HG02642 (cell line): ENCODE measurements at regions not wholly inside any gene's neighbourhood (a gene's known extent, or its start where the extent isn't known, plus 50 kb on each side); places are given as distances from the start of the nearest gene placed in this dataset.

Experiments
- ATAC-seq: cut with Tn5 transposase; IDR thresholded peaks from one replicate; pipeline ENCODE4 v1.9.1; 2021; ENCODE audit warnings: mild to moderate bottlenecking; ENCODE audit not compliant: unreplicated experiment, poor library complexity

DNA sequence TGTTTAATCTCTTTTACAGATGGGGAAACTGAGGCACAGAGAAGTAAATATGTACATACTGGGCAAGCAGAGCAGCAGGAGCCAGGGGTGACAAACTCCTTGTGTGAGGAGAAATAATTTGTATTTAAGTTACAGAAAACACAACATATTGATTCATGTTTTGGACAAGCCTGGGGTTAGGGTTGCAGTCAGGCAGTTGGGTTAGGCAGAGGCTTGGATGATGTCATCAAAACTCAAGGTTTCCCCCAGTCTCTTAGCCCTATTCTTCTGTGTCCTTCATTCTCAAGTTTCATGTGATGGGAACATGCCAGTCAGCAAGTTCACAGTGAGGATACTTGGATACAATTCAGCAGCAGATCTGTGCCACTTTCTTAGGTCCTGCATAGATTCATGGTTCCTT lies 181.4 kb downstream of the CXCL12 start:
- ATAC-seq, result no peak

DNA sequence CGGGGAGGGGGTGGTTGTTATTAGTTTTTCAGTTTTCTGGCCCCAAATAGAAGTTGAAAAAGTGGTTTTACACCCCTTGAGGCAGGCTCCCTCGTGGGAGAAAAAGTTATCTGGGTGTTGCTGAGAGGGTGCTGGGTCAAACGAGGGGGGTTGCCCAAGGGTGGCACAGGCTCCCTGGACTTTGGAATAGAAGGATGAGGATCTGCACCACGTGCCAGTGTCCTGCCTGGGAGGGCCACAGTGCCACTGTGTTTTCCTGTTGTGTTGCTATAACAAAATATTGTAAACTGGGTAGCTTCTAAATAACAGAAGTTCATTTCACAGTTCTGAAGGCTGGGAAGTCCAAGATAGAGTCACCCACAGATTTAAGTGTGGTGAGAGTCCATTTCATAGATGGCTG lies 181.9 kb downstream of the CXCL12 start:
- no peak for ATAC-seq

GRCh38 chr10:44201656-44202055 lies 183.2 kb downstream of the CXCL12 start:
- no peak for ATAC-seq

DNA sequence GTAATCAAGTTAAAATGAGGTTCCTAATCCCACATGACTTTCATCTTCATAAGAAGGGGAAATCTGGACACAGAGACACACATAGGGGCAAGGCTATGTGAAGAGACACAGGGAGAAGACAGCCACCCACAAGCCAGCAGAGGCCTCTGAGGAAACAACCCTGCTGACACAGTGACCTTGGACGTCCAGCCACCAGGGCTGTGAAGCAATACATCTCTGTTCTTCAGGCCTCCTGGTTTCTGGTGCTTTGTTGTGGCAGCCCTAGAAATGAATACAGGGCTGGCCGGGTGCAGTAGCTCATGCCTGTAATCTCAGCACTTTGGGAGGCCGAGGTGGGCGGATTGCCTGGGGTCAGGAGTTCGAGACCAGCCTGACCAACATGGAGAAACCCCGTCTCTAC lies 183.9 kb downstream of the CXCL12 start:
- no peak for ATAC-seq

GRCh38 chr10:44199991-44200655 lies 184.8 kb downstream of the CXCL12 start:
- no peak for ATAC-seq

DNA sequence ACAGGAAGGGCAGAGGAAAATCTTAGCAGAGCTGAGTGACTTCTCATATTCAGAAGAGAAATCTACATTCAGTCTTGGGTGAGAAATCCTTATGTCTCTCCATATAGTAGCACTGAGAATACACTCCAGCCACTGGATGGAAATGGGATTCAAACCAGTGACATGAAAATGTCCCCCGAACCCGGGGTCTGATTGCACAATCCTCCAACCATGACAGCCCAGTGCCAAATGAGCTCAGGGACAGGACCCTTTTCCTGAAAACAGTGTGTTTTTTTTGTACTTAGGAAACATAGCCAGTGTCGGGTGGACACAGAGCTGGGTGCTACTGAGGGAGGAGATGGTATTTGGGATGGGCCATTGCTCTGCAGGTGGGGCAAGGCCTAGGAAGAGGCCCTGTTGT lies 185.6 kb downstream of the CXCL12 start:
- no peak for ATAC-seq

DNA sequence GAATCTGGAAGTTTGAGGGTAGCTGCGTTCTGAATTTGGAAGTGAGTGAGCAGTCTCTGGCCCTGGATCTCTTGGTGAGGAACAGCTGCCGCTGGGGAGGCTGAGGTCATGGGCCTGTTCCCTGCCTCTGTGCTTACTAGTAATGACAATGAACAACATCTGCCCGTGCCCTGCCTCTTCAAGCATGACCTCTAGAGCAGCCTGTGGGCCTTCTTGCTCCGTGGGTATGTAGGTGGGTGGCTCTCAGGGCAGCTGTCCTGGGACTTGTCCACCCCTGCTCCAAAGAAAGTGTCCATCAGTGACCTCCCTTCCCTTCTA lies 186.2 kb downstream of the CXCL12 start:
- ATAC-seq, result no peak

DNA sequence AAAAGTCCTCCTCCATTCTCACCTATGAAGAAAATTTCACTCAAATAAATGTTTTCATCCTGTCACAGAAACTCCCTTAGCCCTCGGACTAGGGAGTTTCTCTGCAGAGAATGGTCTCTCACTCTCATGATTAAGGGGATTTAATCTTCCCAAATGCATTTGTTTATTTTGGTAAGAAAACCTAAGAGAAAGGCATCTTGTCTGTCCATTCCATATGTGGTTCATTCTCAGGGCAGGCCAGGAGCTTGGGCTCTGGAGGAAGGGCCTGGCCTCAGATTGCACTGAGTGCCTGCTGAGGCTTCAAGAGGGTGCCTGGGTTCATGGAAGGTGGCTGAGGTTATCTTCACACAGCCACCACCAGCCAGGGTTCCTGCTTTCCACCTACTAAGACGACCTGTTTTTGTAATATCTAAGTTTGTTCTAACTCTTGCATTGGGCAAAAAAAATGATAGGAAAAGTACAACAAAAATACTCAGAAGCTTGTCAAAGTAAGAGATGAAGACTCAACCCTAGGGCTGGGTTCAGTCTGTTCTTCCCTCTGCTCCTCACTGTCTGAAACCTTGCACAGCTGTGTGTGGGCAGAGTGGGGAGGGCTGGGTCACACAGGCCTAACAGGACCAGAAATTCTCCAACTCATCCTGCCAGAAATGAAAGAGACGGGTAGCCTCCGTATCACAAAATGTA lies 186.7 kb downstream of the CXCL12 start:
- no peak for ATAC-seq

DNA sequence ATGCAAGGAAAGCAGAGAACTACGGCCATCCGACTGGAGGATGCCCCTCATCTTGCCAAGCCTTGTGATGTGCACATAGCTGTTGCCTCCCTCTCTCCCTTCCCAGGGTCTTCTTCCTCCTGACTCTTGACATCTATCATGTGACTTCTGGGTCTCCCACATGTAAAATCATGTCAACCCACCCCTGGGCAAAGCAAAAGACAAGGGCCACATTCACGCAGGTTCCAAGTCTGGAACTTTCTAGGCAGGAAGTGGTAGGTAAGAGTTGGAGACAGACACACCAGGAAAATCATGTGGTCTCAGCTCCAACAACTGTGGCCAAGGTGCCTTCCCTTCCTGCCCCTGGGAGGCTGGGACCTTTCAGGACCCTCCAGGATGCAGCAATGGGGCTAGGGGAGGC lies 187.3 kb downstream of the CXCL12 start:
- no peak for ATAC-seq

DNA sequence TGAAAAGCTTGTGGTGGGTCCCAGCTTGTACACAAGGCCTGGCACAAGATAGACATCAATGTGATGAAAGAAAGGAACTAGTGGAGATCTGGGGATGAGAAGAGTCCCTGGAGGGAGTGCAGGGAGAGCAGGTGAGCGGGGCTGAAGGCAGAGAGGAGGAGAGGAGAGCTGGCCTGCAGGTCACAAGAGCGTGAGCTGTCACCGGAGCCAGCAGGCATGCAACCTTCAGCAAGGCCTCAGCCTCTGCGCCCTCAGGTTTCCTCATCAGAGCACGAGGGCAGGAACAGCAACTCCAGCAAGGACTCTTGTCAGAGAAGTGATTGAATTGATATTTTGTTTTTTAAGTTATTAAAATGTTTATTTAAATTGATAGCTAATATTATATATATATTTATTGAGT lies 188.6 kb downstream of the CXCL12 start:
- no peak for ATAC-seq

GRCh38 chr10:44196008-44196320 lies 188.9 kb downstream of the CXCL12 start:
- ATAC-seq, result no peak

- no peak for ATAC-seq
These were observed 189.5 kb downstream of the CXCL12 start for GRCh38 chr10:44195112-44196007.

GRCh38 chr10:44194435-44194834 lies 190.5 kb downstream of the CXCL12 start:
- no peak for ATAC-seq

- ATAC-seq, result no peak
These were observed 191.2 kb downstream of the CXCL12 start for GRCh38 chr10:44193567-44194220.

DNA sequence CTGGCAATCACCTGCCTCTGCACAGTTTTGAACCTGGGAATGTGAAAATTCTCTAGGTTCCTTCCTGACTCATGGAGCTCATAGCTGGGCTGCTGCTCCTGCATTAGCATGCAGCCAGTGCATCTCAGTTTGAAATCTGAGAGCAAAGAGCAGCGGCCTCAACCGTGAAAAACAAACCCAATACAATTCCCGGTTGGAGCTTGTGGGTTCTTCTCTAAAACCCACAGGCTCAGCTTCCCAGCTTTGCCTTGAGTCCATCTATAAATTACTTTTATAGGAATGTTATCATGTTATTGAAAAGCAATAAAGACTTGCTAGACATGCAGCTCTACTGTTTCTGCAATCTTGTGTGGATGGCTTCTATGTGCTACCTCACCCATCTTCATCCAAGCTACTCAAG lies 191.7 kb downstream of the CXCL12 start:
- no peak for ATAC-seq

- ATAC-seq, result no peak
These were observed 192.5 kb downstream of the CXCL12 start for GRCh38 chr10:44192435-44192834.

DNA sequence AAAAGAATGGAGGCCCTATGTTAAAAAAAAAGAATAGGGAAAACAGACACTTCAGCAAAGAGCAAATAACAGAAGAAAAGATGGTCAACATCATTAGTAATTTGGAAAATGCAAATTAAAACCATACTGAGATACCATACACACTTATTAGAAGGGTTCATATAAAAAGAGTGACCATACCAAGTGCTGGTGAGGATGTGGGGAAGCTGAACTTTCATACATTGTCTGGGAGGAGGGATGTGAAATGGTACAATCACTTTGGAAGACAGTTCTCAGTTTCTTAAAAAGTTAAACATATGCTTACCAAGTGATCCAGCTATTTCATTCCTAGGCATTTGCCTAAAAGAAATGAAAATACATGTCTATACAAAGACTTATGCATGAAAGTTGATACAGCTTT lies 194.4 kb downstream of the CXCL12 start:
- no peak for ATAC-seq

DNA sequence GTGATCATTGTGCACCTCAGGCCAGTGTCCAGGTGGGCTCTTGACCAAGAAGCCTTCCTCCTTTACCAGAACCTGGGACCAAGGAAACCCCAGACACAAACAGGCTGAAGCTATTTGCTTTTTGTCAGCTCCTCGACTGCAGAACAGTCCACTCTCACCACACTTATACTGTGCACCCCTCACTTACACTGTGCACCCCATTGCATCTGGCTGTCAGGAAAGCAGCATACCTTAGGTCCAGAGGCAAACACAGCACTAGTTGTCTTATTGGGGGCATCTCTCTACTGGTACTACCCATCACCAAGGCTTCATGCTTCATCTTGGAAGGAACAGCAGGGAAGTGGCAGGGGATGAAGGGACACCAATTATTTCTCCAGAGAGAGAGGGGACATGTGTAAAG lies 198.1 kb downstream of the CXCL12 start:
- ATAC-seq, result no peak

- ATAC-seq, result no peak
These were observed 198.7 kb downstream of the CXCL12 start for GRCh38 chr10:44186150-44186549.

- no peak for ATAC-seq
These were observed 199.6 kb downstream of the CXCL12 start for GRCh38 chr10:44185315-44185666.

DNA sequence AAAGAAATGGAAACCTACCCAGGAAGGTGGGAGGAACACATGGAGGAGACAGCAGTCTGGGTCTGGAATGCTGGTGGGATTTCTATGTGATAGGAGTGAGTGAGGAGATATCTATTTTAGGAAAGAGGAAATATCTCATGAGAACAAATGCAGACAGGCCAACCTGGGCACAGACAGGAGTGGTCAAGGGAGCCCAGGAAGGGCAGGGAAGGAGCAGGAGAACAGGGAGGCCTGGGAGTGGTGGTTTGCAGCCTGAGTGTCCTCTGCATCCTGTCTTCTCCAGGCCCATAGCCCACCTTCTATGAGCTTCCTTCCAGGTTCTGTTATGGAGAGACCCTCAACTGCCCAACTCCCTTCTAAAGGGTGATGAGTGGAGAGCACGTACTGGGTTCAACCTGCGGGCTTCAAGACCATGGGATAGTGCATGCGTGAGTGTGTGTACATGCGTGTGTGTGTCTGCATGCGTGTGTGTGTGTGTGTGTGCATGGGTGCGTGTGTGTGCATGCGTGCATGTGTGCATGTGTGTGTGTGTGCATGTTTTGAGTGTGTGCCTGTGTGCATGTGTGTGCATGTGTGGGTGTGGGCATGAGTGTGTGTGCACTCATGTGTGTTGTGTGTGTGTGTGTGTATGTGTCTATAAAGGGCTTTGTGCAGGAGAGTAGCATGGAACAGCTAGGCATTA lies 200.1 kb downstream of the CXCL12 start:
- no peak for ATAC-seq
